ENCODE measurements at regions not wholly inside any gene's neighbourhood (a gene's known extent, or its start where the extent isn't known, plus 50 kb on each side); places are given as distances from the start of the nearest gene placed in this dataset.

DNA sequence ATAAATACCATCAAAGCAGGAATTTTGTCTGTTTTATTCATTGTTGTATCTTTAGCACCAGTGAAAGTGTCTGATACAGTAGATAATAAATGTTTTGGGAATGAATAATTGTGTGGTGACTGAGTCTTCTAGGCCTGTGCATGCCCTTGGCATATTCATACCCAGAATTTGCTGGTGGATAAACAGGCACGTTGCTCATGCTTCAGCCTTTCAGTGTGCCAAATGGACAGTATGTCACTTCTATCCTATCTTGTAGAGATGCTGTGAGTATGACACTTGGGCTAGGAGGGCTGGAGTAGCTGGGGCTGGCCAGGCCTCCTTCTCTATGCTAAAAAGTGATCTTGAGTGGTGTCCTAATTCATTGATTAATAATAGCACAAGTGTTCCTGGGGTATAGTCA is 287.3 kb upstream of the DDI1 start:
- no peak overlapping the region for H3K27ac ChIP-seq (ENCODE audit: insufficient read depth, low read length)
- no peak for TF ChIP-seq EZH2 (IDR thresholded peaks at IDR 0.05; ENCODE audit: low read length, missing control alignments)
- TF ChIP-seq, protein P1, sequence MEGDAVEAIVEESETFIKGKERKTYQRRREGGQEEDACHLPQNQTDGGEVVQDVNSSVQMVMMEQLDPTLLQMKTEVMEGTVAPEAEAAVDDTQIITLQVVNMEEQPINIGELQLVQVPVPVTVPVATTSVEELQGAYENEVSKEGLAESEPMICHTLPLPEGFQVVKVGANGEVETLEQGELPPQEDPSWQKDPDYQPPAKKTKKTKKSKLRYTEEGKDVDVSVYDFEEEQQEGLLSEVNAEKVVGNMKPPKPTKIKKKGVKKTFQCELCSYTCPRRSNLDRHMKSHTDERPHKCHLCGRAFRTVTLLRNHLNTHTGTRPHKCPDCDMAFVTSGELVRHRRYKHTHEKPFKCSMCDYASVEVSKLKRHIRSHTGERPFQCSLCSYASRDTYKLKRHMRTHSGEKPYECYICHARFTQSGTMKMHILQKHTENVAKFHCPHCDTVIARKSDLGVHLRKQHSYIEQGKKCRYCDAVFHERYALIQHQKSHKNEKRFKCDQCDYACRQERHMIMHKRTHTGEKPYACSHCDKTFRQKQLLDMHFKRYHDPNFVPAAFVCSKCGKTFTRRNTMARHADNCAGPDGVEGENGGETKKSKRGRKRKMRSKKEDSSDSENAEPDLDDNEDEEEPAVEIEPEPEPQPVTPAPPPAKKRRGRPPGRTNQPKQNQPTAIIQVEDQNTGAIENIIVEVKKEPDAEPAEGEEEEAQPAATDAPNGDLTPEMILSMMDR (conservative IDR thresholded peaks at IDR 0.05 in 1 of 2, IDR thresholded peaks at IDR 0.05 in 1 of 2; ENCODE audit: low read depth in 1 of 2, low read length in 2 of 2), result no peak
- no peaks in the 10 kb centered on the region for H3K27me3 ChIP-seq (ENCODE audit: control insufficient read depth, insufficient read depth, low read length)
- H2AFZ ChIP-seq (ENCODE audit: low read length), result no peak overlapping the region
- no peaks in the 10 kb centered on the region for H3K79me2 ChIP-seq (ENCODE audit: control insufficient read depth, insufficient read depth, low read length)
- no peaks in the 10 kb centered on the region for H3K36me3 ChIP-seq (ENCODE audit: control insufficient read depth, insufficient read depth, low read length)
- no peak overlapping the region for H3K4me2 ChIP-seq (ENCODE audit: extremely low read depth, insufficient read depth, low read length)
- no peaks in the 10 kb centered on the region for H4K20me1 ChIP-seq (ENCODE audit: control insufficient read depth, extremely low read depth, insufficient read depth, low read length)
- no peak overlapping the region for H3K4me3 ChIP-seq (replicated peaks in 1 of 4; ENCODE audit: control extremely low read depth in 1 of 4, insufficient read depth in 1 of 4, low read depth in 3 of 4, low read length in 4 of 4)
- H3K4me1 ChIP-seq (ENCODE audit: control insufficient read depth, extremely low read depth, insufficient read depth, low read length), result no peaks in the 10 kb centered on the region
- H3K9me3 ChIP-seq (ENCODE audit: control insufficient read depth, insufficient read depth, low read depth, low read length), result no peaks in the 10 kb centered on the region
- no peak overlapping the region for H3K9ac ChIP-seq (ENCODE audit: insufficient read depth, low read length)
- DNase-seq (ENCODE audit: low read depth in 2 of 2), result peak in 1 of 2 donors; percentile 27

DNA sequence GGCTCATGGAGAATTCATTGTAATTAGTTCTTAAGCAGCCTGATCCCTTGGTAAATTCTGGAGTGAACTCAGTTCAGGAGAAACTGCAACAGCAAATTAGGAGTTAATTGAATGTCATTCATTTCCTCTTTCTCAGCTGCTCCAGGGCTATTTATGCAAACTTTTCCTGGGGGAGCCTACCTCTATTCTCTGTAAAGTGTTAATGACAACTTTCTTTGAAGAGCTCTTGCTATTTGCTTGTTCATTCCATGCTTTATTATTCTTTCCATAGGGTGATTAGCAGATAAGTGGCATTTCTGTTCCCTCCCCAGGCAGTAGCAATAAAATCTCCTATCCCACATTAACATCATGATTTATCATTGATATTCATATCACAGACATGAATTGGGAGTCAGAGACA is 267.6 kb upstream of the DDI1 start:
- H3K27ac ChIP-seq (ENCODE audit: insufficient read depth, low read length), result no peak overlapping the region
- H4K20me1 ChIP-seq (ENCODE audit: control insufficient read depth, extremely low read depth, insufficient read depth, low read length), result no peaks in the 10 kb centered on the region
- H3K79me2 ChIP-seq (ENCODE audit: control insufficient read depth, insufficient read depth, low read length), result no peaks in the 10 kb centered on the region
- H3K9ac ChIP-seq (ENCODE audit: insufficient read depth, low read length), result no peak overlapping the region
- H3K4me3 ChIP-seq (replicated peaks in 1 of 4; ENCODE audit: control extremely low read depth in 1 of 4, insufficient read depth in 1 of 4, low read depth in 3 of 4, low read length in 4 of 4), result no peak overlapping the region
- H3K9me3 ChIP-seq (ENCODE audit: control insufficient read depth, insufficient read depth, low read depth, low read length), result no peaks in the 10 kb centered on the region
- TF ChIP-seq, protein P1 (conservative IDR thresholded peaks at IDR 0.05 in 1 of 2, IDR thresholded peaks at IDR 0.05 in 1 of 2; ENCODE audit: low read depth in 1 of 2, low read length in 2 of 2), result no peak
- no peak for TF ChIP-seq EZH2 (IDR thresholded peaks at IDR 0.05; ENCODE audit: low read length, missing control alignments)
- no peak for DNase-seq (ENCODE audit: low read depth in 2 of 2)
- H3K27me3 ChIP-seq (ENCODE audit: control insufficient read depth, insufficient read depth, low read length), result no peaks in the 10 kb centered on the region
- no peak overlapping the region for H3K4me2 ChIP-seq (ENCODE audit: extremely low read depth, insufficient read depth, low read length)
- H3K4me1 ChIP-seq (ENCODE audit: control insufficient read depth, extremely low read depth, insufficient read depth, low read length), result no peaks in the 10 kb centered on the region
- no peak overlapping the region for H2AFZ ChIP-seq (ENCODE audit: low read length)
- no peaks in the 10 kb centered on the region for H3K36me3 ChIP-seq (ENCODE audit: control insufficient read depth, insufficient read depth, low read length)

- no peak overlapping the region for H3K4me2 ChIP-seq (ENCODE audit: extremely low read depth, insufficient read depth, low read length)
- H3K36me3 ChIP-seq (ENCODE audit: control insufficient read depth, insufficient read depth, low read length), result no peaks in the 10 kb centered on the region
- no peaks in the 10 kb centered on the region for H4K20me1 ChIP-seq (ENCODE audit: control insufficient read depth, extremely low read depth, insufficient read depth, low read length)
- no peak overlapping the region for H3K9ac ChIP-seq (ENCODE audit: insufficient read depth, low read length)
- no peak overlapping the region for H2AFZ ChIP-seq (ENCODE audit: low read length)
- H3K9me3 ChIP-seq (ENCODE audit: control insufficient read depth, insufficient read depth, low read depth, low read length), result no peaks in the 10 kb centered on the region
- H3K4me1 ChIP-seq (ENCODE audit: control insufficient read depth, extremely low read depth, insufficient read depth, low read length), result no peaks in the 10 kb centered on the region
- no peak for TF ChIP-seq EZH2 (IDR thresholded peaks at IDR 0.05; ENCODE audit: low read length, missing control alignments)
- TF ChIP-seq, protein P1 (conservative IDR thresholded peaks at IDR 0.05 in 1 of 2, IDR thresholded peaks at IDR 0.05 in 1 of 2; ENCODE audit: low read depth in 1 of 2, low read length in 2 of 2), result no peak
- no peak overlapping the region for H3K27ac ChIP-seq (ENCODE audit: insufficient read depth, low read length)
- H3K79me2 ChIP-seq (ENCODE audit: control insufficient read depth, insufficient read depth, low read length), result no peaks in the 10 kb centered on the region
- no peaks in the 10 kb centered on the region for H3K27me3 ChIP-seq (ENCODE audit: control insufficient read depth, insufficient read depth, low read length)
- DNase-seq (ENCODE audit: low read depth in 2 of 2), result peak; percentile 78 to 92
- H3K4me3 ChIP-seq (replicated peaks in 1 of 4; ENCODE audit: control extremely low read depth in 1 of 4, insufficient read depth in 1 of 4, low read depth in 3 of 4, low read length in 4 of 4), result no peak overlapping the region
Measured at GRCh38 chr11:103773059-103773458, 263.4 kb upstream of the DDI1 start.
